Liver (tissue), 8 donors: ENCODE measurements at regions not wholly inside any gene's neighbourhood (a gene's known extent, or its start where the extent isn't known, plus 50 kb on each side); places are given as distances from the start of the nearest gene placed in this dataset.

Experiments used
- DNase-seq: peaks from one replicate; pipeline ENCODE4 v3.0.0-alpha.2; 2017; ENCODE audit warnings: low spot score
- H3K27ac ChIP-seq, 2 donors: one replicate each; pipeline ENCODE4 v1.7.0; 2013; ENCODE audit warnings: inconsistent platforms in 2 of 2, low read length in 2 of 2, control low read depth in 1 of 2, low read depth in 1 of 2, mild to moderate bottlenecking in 1 of 2
- H3K27me3 ChIP-seq, 4 donors: one replicate each; pipeline versions ENCODE4 v1.6.1 to v1.7.0; 2013; ENCODE audit warnings: low read length in 3 of 4, inconsistent platforms in 1 of 4, mild to moderate bottlenecking in 1 of 4, moderate library complexity in 1 of 4; ENCODE audit not compliant: control insufficient read depth in 4 of 4, insufficient read depth in 4 of 4
- H3K36me3 ChIP-seq, 4 donors: one replicate each; pipeline versions ENCODE4 v1.6.1 to v1.7.0; 2013; ENCODE audit warnings: low read length in 3 of 4, mild to moderate bottlenecking in 3 of 4, low read depth in 1 of 4, moderate library complexity in 1 of 4; ENCODE audit not compliant: control insufficient read depth in 4 of 4, insufficient read depth in 3 of 4
- H3K4me1 ChIP-seq, 4 donors: one replicate each; pipeline versions ENCODE4 v1.6.1 to v1.7.0; 2013; ENCODE audit warnings: low read length in 3 of 4, mild to moderate bottlenecking in 3 of 4, moderate library complexity in 1 of 4; ENCODE audit not compliant: control insufficient read depth in 4 of 4, insufficient read depth in 4 of 4
- H3K4me3 ChIP-seq, 3 donors: one replicate each; pipeline versions ENCODE4 v1.6.1 to v1.7.0; 2013; ENCODE audit warnings: low read length in 3 of 3, control low read depth in 1 of 3, low read depth in 1 of 3, mild to moderate bottlenecking in 1 of 3
- H3K9ac ChIP-seq, 2 donors: one replicate each; pipeline ENCODE4 v1.7.0; 2013; ENCODE audit warnings: low read length in 2 of 2, mild to moderate bottlenecking in 2 of 2, moderate library complexity in 2 of 2, control low read depth in 1 of 2, low read depth in 1 of 2
- H3K9me3 ChIP-seq, 4 donors: one replicate each; pipeline versions ENCODE4 v1.6.1 to v1.7.0; 2013; ENCODE audit warnings: low read length in 3 of 4; ENCODE audit not compliant: control insufficient read depth in 4 of 4
- ATF3 ChIP-seq: IDR thresholded peaks from 2 replicates; pipeline ENCODE4 v1.6.1; 2016; ENCODE audit warnings: antibody characterized with exemption
- CTCF ChIP-seq: fragments of 150-350 bp; IDR thresholded peaks from 2 replicates; pipeline ENCODE4 v1.5.1; 2017; ENCODE audit warnings: improper control_type of control experiment, low read depth, low read length; ENCODE audit not compliant: missing input control
- EGR1 ChIP-seq, 2 donors: IDR thresholded peaks; 2 replicates each; pipeline ENCODE4 v1.6.1; 2016 to 2018; ENCODE audit warnings: antibody characterized with exemption in 2 of 2, low read depth in 2 of 2
- FOXA1 ChIP-seq: IDR thresholded peaks from 2 replicates; pipeline ENCODE4 v1.6.1; 2016; ENCODE audit warnings: antibody characterized with exemption
- GABPA ChIP-seq, 2 donors: IDR thresholded peaks in 1 of 2; conservative IDR thresholded peaks in 1 of 2; 2 replicates each; pipeline ENCODE4 v1.6.1; 2016; ENCODE audit warnings: antibody characterized with exemption in 2 of 2, mild to moderate bottlenecking in 1 of 2, moderate library complexity in 1 of 2
- HNF4A ChIP-seq, 2 donors: conservative IDR thresholded peaks; 2 replicates each; pipeline ENCODE4 v1.6.1; 2016; ENCODE audit warnings: antibody characterized with exemption in 2 of 2, mild to moderate bottlenecking in 2 of 2
- HNF4G ChIP-seq: IDR thresholded peaks from 2 replicates; pipeline ENCODE4 v1.6.1; 2016; ENCODE audit warnings: antibody characterized with exemption
- MAX ChIP-seq: IDR thresholded peaks from 2 replicates; pipeline ENCODE4 v1.6.1; 2016; ENCODE audit warnings: antibody characterized with exemption
- NR2F2 ChIP-seq: IDR thresholded peaks from 2 replicates; pipeline ENCODE4 v1.6.1; 2016; ENCODE audit warnings: antibody characterized with exemption
- REST ChIP-seq: IDR thresholded peaks from 2 replicates; pipeline ENCODE4 v1.6.1; 2016; ENCODE audit warnings: antibody characterized with exemption, mild to moderate bottlenecking
- RXRA ChIP-seq, 2 donors: IDR thresholded peaks; 2 replicates each; pipeline ENCODE4 v1.6.1; 2017 to 2018; ENCODE audit warnings: antibody characterized with exemption in 2 of 2, mild to moderate bottlenecking in 1 of 2
- SP1 ChIP-seq: IDR thresholded peaks from 2 replicates; pipeline ENCODE4 v1.6.1; 2018; ENCODE audit warnings: antibody characterized with exemption, mild to moderate bottlenecking
- YY1 ChIP-seq: IDR thresholded peaks from 2 replicates; pipeline ENCODE4 v1.6.1; 2016; ENCODE audit warnings: antibody characterized with exemption, mild to moderate bottlenecking
- ZBTB33 ChIP-seq: IDR thresholded peaks from 2 replicates; pipeline ENCODE4 v1.6.1; 2016; ENCODE audit warnings: antibody characterized with exemption
- WGBS: extraction: QIAGEN DNeasy Blood & Tissue Kit; methylation state at CpG from one replicate; pipeline ENCODE4 v1.1.7; 2013; 5-methylcytosine and 5-hydroxymethylcytosine counted together
- donor health status: healthy.
- donor health status: healthy.
- donor health status: healthy.
- donor health status: healthy.
- donor health status: healthy.

- Histone ChIP-seq H3K27ac (no peak overlapping the region), H3K27me3 (no peaks in the 10 kb centered on the region), H3K9me3 (no peaks in the 10 kb centered on the region), H3K4me1 (no peaks in the 10 kb centered on the region), H3K36me3 (no peaks in the 10 kb centered on the region), H3K4me3 (no peak overlapping the region), H3K9ac (no peak overlapping the region)
- TF ChIP-seq REST (no peak), HNF4G (no peak), MAX (no peak), HNF4A (conservative IDR thresholded peaks at IDR 0.05) (no peak), ATF3 (no peak), YY1 (no peak), FOXA1 (no peak), SP1 (no peak)
- 97% methylated on average over 3 of the region's 3 CpGs for WGBS
- DNase-seq = no peak
These were observed 431.5 kb upstream of the MMADHC start for GRCh38 chr2:150019063-150019462.

GRCh38 chr2:150012986-150013385, 425.4 kb upstream of the MMADHC start:
- H3K4me1 ChIP-seq = no peaks in the 10 kb centered on the region
- 74% methylated on average over 1 of the region's 1 CpG for WGBS
- no peak overlapping the region for H3K27ac ChIP-seq
- no peak for DNase-seq
- no peaks in the 10 kb centered on the region for H3K9me3 ChIP-seq
- no peak for TF ChIP-seq SP1
- no peak for TF ChIP-seq CTCF
- TF ChIP-seq NR2F2 = no peak
- no peak for TF ChIP-seq REST
- no peak for TF ChIP-seq EGR1 (IDR thresholded peaks at IDR 0.05; ENCODE audit: low read depth in 2 of 2)
- TF ChIP-seq RXRA (IDR thresholded peaks at IDR 0.05) = no peak
- no peak for TF ChIP-seq ZBTB33
- no peak for TF ChIP-seq GABPA (IDR thresholded peaks at IDR 0.05 in 1 of 2, conservative IDR thresholded peaks at IDR 0.05 in 1 of 2)
- no peak for TF ChIP-seq YY1
- H3K27me3 ChIP-seq = no peaks in the 10 kb centered on the region
- H3K36me3 ChIP-seq = no peaks in the 10 kb centered on the region
- no peak overlapping the region for H3K9ac ChIP-seq
- no peak overlapping the region for H3K4me3 ChIP-seq
